NCI-H1092 treated with DMSO at 0.1 percent for 48 hours (cell line): ENCODE measurements at regions not wholly inside any gene's neighbourhood (a gene's known extent, or its start where the extent isn't known, plus 50 kb on each side); places are given as distances from the start of the nearest gene placed in this dataset.

Experiments
- DNase-seq: peaks from one replicate; lab custom pipeline; 2025; lab: John Stamatoyannopoulos, UW

DNA sequence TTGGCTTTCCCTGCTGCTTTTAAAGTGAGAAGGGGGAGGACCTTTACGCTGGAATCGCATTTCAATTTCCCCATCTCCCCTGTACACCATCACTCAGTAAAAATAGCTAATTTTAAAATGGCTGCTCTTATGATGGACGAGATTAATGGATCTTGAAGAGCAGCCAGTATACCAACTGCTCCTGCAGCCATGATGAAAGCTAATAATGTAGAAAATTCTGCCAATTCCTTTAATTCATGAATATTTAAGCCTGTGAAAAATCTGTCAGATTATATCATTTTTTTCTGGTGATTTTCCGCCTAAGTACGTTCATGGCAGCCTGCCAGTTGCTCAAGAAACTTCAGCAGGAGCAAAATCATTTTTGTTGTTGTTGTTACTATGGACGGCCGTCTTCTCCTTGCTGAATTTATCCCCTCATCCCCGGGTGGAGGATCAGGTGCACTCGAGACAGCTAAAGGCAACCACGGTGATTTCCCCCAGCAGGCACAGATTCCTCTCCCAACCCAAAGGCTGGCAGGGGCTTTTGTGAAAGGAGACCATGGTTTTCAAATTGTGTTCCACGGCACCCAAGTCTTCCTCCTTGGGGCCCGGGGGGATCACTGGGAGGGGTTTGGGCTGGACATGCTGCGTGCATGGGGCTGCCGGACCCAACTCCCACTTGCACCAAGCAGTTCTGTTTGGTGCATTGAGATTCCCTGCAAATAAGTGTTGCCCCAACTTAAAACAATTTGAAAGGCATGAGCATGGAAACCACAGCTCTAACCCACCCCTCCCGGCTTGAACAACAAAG lies 289.6 kb downstream of the UACA start:
- DNase-seq: peak; percentile 7

DNA sequence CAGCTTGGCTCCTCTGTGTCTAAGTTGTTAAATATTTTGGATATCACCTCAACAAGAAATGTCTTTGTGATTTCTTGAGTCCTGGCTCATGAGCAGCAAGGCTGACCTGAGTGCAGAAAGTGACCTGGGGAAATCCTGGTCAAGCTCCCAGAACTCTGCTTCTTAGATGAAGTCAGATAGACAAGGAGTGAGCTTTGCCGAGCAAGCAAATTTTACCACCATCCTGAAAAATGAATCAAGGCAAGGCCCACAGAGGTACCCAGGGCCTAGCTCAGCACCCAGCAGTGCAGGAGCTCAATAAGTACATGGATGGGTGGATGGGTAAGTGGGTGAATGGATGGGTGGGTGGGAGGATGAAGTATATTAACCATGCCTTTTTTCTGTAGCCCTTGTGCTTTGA lies 291.8 kb downstream of the UACA start:
- DNase-seq: no peak

DNA sequence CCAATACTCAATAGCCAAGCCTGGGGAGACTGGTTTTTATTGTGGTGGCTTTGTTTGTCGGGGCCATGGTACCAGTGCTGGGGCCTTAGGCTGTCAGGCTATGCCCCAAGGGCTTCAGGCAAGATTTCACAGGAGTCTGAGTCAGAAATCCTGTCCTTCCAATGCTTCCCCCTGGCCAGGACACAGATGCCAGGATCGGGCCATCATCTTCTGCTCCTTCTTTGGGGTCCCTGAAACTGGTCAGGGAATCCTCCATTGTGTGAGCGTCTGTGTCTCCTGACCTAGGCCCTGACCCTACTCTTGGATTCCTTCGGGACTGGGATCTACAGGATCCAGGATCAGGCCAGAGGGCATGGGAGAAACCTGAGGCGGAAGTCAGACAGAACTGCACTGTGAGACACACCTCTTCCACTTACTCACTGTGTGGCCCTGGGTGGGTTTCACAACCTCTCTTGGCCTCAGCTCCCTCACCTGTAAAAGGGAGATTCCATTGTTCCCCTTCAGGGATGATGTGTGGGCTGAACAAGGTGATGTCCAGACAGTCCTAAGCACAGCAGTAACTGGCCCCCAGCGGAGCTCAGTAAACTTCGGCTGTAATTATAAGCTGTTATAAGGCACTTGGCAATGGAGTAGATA lies 292.7 kb downstream of the UACA start:
- DNase-seq: no peak

DNA sequence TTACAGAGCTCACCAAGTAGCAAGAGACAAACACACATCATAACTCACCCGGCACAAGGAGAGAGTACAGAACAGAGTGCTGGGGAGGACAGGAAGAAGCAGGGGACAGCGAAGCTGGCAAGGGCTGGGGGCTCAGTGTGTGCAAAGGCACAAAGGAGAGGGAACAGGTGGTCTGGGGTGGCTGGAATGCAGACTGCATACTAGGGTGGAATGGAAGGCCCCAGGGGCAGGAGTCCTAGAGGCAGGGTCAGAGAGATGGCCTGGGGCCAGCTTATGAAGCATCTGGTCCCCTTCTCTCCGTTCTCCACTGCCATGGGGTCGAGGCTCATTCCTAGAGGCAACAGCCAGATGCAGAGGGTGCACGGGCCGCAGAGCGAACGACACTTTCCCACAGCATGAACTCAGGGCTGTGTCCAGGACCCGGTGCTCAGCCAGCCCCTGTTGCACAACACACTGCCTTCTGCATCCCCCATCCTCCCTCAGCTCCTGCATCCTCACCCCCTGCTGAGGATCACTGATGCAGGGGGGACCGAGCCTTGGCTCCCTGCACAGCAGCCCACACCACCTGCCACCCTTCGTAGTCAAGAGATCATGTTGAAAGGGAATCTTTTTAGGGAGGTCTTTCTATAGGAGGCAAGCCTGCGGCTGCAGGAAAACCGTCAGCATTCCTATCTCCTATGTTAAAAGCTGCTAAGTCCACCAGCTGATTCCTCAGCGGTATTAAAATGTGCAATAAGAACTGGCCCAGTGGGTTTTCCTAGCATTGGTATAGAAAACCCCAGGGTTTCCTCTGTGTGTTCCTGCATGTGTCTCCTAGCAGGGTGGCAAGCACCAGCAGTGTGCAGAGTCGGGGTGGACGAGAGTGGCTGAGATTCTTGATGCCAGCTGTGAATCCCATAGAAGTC lies 293.5 kb downstream of the UACA start:
- DNase-seq: no peak

DNA sequence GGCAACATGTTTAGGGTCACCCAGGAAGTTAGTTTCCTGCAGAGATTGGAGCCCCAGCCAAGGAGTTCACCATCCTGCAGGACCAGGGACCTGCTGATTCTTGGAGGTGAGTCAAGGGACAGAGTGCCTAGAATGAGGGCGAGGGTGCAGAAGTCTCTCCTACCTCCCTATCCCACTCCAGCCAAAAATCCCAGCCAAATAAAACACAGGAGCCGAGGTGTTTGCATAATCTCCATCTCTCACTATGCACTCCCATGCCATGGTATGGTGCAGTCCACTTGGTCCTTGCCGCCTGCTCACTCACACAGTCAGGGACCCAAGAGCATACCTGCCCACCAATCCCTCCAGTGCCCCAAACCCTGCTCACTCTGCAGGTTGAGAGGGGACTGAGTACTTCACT lies 294.2 kb downstream of the UACA start:
- no peak for DNase-seq

DNA sequence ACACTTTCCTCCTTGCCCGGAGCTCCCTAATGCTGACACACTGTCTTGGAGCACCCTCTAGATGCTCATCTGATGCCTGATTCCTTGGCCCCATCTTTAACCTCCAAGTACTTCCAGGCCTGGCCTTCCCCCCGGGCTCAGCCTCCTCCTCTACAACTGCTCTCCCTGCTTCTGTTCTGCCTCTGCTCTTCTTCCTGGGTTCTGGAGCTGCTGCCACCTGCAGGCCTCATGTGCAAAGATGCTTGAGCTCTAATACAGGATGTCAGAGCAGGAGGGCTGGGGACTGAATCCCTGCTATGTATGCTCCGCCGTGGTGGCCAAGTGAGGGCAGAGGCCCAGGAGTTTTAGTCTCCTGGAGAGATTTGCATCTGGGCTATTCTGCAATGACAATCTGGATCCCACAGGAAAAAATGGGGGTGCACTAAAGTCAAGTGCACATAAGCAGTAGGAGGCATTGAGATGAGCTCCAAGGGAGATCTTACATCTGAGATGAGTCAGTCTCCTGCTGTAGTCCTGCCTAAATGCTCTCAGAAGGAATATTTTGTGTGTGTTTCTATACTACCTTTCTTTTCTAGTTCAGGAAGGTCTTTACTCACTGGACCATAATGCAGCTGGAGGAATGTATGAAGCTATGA lies 296.3 kb downstream of the UACA start:
- DNase-seq: peak; percentile 56

DNA sequence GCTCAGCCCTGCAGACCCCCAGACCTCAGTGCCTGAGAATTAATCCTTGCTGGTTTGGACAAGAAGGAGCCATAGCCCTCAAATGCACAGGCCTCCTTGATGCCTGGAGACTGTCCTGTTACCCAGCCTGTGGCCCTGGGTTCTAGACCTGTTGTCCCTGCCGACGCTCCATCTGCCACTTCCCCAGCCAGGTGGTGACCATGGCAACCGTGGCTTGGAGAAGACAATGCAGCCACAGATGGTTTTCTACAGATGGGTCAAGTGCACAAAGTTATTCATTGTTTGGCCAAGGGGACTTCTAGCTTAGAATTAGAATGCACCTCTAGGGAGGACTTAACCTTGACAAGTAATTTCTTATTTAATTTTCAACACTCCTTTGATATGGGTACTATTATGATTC lies 297.1 kb downstream of the UACA start:
- DNase-seq: no peak

DNA sequence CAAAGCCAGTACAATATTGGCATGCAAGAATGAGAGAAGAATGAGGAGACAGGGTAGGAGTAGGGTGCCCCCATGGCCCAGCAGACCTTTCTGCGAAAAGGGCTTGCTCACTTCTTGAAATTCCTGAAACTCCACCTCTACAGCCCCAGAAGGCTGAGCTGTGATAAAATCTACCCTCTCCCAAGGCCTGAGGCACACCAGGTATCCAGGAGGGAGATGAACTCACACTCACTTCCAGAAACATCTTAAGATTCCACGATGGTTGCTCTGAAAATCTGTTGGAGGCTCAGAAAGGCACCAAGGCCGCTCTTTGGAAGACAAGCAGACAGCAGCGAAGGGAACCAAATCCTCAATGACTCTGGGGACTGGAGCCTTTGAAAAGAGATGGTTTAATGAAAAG lies 297.5 kb downstream of the UACA start:
- DNase-seq: no peak

DNA sequence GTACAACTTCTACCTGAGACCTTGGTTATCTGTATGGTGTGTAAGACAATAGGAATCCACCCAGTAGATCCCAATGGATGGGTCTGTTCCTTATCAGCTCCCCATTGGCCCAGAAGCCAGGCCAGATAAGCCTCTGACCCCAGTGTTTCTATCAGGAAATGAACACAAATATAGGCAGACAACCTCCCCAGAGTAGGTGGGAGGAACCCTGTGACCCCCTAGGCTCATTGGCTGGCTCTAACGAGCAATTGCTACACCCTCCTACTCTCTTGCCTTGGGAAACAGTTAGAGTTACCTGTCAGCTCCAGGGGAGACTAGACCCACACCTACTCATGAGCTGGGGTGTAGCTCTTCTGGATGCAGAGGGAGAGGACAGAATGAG lies 299.9 kb downstream of the UACA start:
- no peak for DNase-seq

DNA sequence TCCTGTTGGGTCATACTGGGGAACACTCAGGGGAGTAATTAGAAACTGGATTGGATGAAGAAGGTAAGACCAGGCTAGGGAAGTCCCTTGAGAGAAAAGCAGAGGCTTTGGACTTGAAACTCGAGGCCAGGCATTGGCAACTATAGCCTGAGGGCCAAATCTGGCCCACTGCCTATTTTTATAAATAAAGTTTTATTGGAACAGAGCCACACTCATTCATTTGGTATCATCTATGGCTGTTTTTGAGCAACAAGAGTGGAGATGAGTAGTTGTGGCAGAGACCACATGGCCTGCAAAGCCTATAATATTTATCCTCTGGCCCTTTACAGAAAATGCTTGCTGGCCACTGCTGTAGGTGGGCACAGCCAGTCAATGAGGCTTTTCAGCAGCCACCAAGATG lies 301.4 kb downstream of the UACA start:
- DNase-seq: no peak

DNA sequence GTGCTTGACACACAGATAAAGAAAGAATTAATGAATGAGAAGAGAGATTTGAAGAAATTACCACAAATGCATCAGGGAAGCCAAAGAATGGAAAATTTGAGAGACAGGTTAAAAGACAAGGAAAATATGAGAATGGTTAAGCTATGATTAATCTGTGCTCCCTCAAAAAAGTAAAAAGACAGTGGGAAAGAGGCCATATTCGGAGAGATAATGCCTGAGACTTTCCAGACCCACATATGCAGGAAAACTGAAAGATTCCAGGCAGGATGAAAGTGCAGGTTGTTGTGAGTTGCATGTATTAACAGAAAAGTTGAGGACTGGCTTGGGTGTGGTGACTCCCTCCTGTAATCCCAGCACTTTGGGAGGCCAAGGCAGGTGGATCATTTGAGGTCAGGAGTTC lies 302.3 kb downstream of the UACA start:
- no peak for DNase-seq

DNA sequence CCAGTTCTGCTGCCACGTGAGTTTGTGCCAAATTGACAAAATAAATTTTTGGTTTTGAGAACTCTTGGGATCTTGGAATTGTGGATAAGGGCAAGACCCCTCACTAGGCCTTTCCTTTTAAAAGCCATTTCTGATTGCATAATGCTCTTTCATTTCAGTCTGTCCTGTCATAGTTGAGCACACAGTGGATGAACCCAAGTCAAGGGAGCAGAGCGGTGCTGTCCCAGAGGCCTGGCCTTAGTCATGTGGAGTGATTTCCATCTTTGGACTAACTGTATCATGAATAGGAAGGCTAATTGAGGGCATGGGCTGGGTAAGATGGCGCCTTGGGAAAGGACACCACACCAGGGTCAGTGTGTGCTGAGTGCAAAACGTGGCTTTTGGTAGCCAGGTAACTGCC lies 304.0 kb downstream of the UACA start:
- DNase-seq: no peak

DNA sequence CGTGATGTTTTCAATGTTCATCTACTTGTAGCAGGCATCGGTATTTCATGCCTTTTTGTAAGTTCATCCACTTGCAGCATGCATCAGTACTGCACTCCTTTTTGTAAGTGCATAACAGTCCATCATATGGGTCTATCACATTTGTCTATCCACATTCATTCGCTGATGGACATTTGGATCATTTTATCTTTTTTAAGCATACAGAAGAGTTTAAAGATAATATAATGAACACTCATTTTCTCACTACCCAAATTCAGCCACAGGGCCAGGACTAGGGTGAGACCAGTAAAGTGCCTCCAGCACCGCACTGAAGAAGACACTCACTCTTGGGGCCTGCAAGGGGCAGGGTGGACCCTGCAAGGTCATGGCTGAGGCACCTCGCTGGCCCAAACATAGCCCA lies 309.6 kb downstream of the UACA start:
- no peak for DNase-seq

DNA sequence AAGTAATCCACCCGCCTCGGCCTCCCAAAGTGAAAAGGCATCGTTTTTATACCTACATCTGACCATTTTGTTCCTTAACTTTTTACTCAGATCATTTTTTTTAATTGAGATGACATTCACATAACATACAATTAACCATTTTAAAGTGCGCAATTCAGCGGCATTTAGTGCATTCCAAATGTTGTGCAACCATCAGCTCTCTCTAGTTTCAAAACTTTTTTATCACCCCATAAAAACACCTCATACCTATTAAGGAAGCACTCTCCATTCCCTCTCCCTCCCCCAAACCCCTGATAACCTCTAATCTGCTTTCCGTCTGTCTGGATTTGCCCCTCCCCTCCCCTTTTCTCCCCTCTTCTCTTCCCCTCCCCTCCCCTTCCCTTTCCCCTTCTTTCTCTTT lies 310.1 kb downstream of the UACA start:
- no peak for DNase-seq

DNA sequence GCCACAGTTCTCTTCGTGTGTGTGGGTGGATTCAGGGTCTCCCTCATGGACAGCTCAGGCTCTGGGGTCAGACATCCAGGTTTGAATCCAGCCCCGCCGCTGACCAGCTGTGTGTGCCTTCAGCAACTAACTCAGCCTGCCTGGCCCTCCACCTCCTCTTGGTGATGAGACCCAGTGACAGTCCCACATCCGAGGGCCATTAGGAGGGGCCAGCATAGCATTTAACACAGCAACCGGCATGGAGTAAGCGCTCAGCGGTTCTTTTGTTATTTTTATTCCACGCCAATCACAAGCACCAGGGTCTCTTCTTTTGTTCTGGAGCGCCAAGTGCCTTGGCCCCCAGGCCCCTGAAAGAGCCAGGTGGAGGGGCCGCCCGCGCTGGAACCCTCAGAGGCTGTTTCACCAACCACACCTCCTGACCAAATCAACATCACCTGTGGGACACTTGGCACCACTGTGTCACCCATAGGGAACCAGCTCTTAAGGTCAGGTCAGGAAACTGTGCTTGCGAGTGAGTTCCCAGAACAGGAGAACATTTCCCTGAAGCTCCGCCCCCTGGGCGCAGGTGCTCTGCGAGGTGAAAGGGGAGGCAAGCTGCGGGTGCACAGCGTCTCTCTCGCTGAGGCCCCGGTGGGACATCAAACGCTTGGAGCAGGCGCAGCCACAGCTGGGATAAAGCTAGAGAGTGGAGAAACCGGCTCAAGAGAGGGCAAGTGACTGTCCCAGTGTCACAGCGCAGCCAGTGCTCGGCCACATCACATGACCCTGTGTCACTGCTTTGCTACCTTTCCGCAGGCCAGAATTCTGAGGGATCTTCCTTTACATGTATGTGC lies 311.3 kb downstream of the UACA start:
- DNase-seq: no peak

DNA sequence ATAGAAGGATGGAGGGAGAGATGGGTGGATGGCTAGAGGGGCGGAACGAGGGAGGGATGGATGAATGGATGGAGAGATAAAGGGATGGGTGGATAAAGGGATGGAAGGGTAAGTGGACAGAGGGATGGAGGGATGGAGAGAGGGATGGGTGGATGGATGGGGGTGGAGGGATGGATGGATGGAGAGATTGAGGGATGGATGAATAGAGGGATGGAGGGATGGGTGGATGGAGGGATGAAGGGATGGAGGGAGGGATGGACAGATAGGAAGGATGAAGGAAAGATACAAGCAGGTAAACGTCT lies 313.3 kb downstream of the UACA start:
- DNase-seq: no peak

DNA sequence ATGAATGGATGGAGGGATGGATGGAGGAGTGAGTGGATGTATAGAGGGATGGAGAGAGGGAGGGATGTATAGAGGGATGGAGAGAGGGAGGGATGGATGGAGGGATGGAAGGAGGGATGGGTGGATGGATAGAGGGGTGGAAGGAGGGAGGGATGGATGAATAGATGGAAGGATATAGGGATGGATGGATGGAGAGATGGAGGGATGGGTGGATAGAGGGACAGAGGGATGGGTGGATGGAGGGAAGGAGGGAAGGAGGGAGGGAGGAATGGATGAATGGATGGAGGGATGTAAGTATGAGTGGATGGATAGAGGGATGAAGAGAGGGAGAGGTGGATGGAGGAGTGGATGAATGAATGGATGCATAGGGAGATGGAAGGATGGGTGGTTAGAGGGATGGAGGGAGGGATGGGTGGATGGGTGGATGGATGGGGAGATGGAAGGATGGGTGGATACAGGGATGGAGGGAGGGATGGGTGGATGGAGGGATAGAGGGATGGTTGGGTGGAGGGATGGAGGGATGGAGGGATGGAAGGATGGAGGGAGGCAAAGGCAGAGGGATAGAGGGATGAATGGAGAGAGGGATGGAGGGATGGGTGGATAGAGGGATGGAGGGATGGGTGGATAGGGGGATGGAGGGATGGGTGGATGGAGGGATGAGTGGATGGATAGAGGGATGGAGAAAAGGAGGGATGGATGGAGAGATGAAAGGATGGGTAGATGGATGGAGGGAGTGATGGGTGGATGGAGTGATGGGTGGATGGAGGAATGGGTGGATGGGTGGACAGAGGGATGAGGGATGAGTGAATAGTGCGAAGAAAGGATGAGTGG lies 313.8 kb downstream of the UACA start:
- no peak for DNase-seq

DNA sequence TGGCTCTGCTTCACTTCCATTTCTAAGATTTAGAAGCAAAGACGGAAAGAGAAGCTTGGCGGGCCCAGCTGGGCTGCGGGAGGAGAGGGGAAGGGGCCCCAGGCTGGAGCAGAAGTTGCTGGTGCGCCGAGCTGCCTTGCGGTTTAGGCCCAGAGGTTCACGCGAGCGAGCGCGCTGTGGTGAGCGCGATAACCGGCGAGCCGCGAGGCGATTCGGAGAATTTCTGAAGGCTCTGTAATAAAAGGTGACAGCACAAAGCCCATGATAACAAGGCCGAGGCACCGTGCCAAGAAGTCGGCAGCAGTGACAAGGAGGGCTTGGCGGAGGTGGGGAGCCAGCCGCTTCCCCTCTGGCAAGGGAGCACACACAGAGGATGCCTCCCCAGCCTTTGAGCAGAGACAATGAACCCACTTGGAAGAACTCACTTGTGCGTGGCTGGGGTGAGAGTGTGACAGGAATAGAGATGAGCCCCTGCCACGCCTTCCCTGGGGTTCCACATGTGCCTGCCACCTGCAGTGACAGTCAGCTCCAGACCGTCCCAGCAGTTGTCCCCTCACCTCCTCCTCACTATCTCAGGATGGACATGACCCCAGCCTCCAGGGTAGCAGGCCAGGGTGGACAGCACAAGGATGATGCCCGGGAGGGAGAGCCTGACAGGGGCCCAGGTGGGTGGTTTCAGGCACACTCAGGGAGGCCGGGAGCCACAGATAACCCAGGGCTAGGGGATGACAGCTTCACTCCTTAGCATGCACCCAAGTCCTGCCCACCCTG lies 315.2 kb downstream of the UACA start:
- DNase-seq: no peak

DNA sequence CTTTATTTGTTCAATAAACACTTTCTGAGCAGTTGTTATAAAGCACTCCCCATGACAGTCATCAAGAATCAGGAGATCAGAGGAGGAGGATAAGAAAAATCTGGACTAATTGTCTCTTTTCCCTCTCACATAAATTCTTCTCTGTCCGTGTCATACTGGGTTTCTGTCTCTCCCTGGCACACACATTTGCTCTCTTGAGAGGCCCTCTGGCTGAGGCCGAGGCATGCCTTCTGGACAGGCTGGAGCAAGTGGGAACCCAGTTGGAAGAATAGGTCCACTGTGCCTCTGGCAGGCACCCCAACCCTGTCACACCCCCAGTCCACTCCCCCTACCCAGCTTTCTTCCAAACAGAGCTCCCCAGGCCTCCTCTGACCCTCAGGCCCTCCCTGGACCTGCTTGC lies 315.8 kb downstream of the UACA start:
- no peak for DNase-seq

DNA sequence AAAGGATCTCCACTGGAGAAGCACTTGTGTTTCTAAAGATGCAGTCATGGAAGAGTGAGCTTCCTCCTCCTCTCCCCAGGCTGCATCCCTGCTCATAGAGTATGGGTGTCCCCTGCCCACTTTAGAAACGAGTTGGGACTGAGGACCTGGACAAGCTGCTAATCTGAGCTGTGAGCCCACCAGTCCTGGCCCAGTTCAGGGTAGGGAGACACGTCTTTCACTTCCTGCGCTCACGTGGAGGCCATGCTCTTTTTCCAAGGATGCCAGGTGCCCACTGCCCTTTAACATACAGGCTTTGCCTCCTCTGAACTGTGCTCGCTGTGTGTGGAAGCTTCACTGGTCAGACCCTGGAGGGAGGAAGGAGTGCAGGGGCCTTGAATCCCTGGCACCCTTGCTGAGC lies 316.3 kb downstream of the UACA start:
- DNase-seq: no peak
